Pancreas (tissue), 10 donors: ENCODE measurements at regions not wholly inside any gene's neighbourhood (a gene's known extent, or its start where the extent isn't known, plus 50 kb on each side); places are given as distances from the start of the nearest gene placed in this dataset.

ENCODE experiments used
- ATAC-seq, 4 donors: fragments of 200-7000 bp; cut with Tn5 transposase; one replicate each; pipeline versions ENCODE4 v1.8.0 to v1.9.1; 2020; ENCODE audit warnings: mild to moderate bottlenecking in 4 of 4, moderate library complexity in 4 of 4
- DNase-seq, 6 donors: peaks; one replicate each; pipeline ENCODE4 v3.0.0-alpha.2; 2020
- FAIRE-seq: peaks from 2 replicates; lab custom pipeline; 2012; peaks lifted over from hg19 to GRCh38; lab: Jason Lieb, UNC
- H3K27ac ChIP-seq, 4 donors: fragments of 200-600 bp; sonication (generic); 1 replicate in 3 of 4; 2 replicates in 1 of 4; pipeline versions ENCODE4 v1.5.0 to v1.8.0; 2020
- H3K27me3 ChIP-seq, 4 donors: fragments of 200-600 bp; one replicate each; pipeline ENCODE4 v1.8.0; 2021
- H3K36me3 ChIP-seq, 3 donors: fragments of 200-600 bp; sonication (generic) in 1 of 3; one replicate each; pipeline versions ENCODE4 v1.5.0 to v1.8.0; 2020 to 2021
- H3K4me1 ChIP-seq, 3 donors: fragments of 200-600 bp; one replicate each; pipeline ENCODE4 v1.8.0; 2021
- H3K4me3 ChIP-seq, 4 donors: fragments of 200-600 bp; sonication (generic) in 2 of 4; one replicate each; pipeline versions ENCODE4 v1.5.0 to v1.8.0; 2020 to 2021
- H3K9me3 ChIP-seq, 4 donors: fragments of 200-600 bp; one replicate each; pipeline ENCODE4 v1.8.0; 2021
- WGBS, 2 donors: extraction: QIAGEN DNeasy Blood & Tissue Kit; methylation state at CpG; one replicate each; pipeline ENCODE4 v1.1.7; 2013; 5-methylcytosine and 5-hydroxymethylcytosine counted together
- intact Hi-C, 3 donors: fragments of 100-400 bp; cut with DNase I; formaldehyde crosslinking; loops; one replicate each; pipeline versions ENCODE4 v1.11.1 to v1.14.2; 2022
- TF ChIP-seq, protein P1 (sequence below), 4 donors: fragments of 200-600 bp; sonication (generic) in 3 of 4; IDR thresholded peaks; one replicate each; pipeline versions ENCODE4 v1.5.0 to v1.8.0; 2021; ENCODE audit warnings: antibody characterized with exemption in 4 of 4
- donor health status: healthy with polysubstance abuse.
- donor health status: DM: no; HTN: no; CAD: no; lungs with moderate emphysema.
- donor health status: DM: no; HTN: no; CAD: no.
- donor health status: control.
- donor health status: control.
- donor health status: Bipolar disorder and iron deficiency.
- donor health status: DM: yes; HTN: yes; CAD: no.
- donor health status: DM: no; HTN: no; CAD: no.
- donor health status: DM: no; HTN: no; CAD: no.
- donor health status: DM: yes; HTN: yes; CAD: no.

DNA sequence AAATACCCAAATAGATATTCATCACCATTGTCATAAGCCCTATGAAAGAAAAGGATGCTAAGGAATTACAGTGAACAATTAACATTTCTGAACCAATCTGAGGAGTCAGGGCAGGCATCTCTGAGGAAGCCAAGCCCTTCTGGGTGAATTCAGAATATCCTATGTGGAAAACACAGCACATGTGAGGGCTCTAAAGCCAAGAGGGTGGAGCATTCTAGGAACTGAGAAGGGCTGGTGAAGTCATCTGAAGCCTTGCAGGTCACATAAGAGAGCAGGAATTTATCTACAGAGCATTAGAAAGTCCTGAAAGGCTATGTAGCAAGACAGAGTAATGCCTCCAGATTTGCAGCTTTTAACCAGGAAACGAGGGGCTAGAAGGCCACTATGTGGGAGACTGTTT, 195.7 kb downstream of the SPATA18 start:
- no peaks in the 10 kb centered on the region for H3K9me3 ChIP-seq
- H3K36me3 ChIP-seq: no peaks in the 10 kb centered on the region
- no peaks in the 10 kb centered on the region for H3K4me1 ChIP-seq
- TF ChIP-seq, protein P1, sequence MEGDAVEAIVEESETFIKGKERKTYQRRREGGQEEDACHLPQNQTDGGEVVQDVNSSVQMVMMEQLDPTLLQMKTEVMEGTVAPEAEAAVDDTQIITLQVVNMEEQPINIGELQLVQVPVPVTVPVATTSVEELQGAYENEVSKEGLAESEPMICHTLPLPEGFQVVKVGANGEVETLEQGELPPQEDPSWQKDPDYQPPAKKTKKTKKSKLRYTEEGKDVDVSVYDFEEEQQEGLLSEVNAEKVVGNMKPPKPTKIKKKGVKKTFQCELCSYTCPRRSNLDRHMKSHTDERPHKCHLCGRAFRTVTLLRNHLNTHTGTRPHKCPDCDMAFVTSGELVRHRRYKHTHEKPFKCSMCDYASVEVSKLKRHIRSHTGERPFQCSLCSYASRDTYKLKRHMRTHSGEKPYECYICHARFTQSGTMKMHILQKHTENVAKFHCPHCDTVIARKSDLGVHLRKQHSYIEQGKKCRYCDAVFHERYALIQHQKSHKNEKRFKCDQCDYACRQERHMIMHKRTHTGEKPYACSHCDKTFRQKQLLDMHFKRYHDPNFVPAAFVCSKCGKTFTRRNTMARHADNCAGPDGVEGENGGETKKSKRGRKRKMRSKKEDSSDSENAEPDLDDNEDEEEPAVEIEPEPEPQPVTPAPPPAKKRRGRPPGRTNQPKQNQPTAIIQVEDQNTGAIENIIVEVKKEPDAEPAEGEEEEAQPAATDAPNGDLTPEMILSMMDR (IDR thresholded peaks at IDR 0.05): no peak
- no peak overlapping the region for H3K27ac ChIP-seq
- WGBS, 2 donors: 38 to 64% methylated on average over 1 of the region's 1 CpG
- ATAC-seq: no peak
- no peaks in the 10 kb centered on the region for H3K27me3 ChIP-seq
- FAIRE-seq: no peak
- intact Hi-C loops: no loop called here
- no peak for DNase-seq
- no peak overlapping the region for H3K4me3 ChIP-seq

GRCh38 chr4:52247941-52248340, 196.8 kb downstream of the SPATA18 start:
- ATAC-seq (no peak), FAIRE-seq (no peak), DNase-seq (no peak)
- H3K27ac ChIP-seq: no peak overlapping the region
- no peaks in the 10 kb centered on the region for H3K36me3 ChIP-seq
- intact Hi-C loops: no loop called here
- WGBS, 2 donors: 38 to 40% methylated on average over 1 of the region's 1 CpG
- H3K4me1 ChIP-seq: no peaks in the 10 kb centered on the region
- no peak overlapping the region for H3K4me3 ChIP-seq
- H3K9me3 ChIP-seq: no peaks in the 10 kb centered on the region
- H3K27me3 ChIP-seq: no peaks in the 10 kb centered on the region
- TF ChIP-seq, protein P1 (IDR thresholded peaks at IDR 0.05): no peak

DNA sequence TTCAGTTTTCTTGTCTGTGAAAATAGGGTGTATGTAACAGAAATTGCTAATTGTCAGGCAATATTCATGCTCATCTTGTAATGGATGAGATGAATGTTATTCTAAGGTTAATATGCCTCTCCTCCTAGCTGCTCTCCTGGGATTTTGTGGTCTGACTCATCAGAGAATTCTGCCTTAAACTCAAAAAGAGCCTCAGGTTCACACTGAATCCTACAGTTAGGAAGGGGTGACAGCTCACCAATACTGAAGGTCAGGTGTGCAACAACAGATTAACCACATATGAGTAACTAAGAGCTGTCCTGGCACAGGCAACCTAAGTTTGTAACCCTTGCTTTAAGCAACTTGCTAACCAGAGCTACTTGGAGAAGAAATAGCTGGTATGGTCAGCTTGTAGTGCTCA, 197.7 kb downstream of the SPATA18 start:
- Histone ChIP-seq H3K4me1 (no peaks in the 10 kb centered on the region), H3K9me3 (no peaks in the 10 kb centered on the region), H3K27ac (no peak overlapping the region), H3K36me3 (no peaks in the 10 kb centered on the region), H3K27me3 (no peaks in the 10 kb centered on the region), H3K4me3 (no peak overlapping the region)
- ATAC-seq (no peak), FAIRE-seq (no peak), DNase-seq (no peak)
- intact Hi-C loops: no loop called here
- TF ChIP-seq, protein P1 (IDR thresholded peaks at IDR 0.05): no peak

DNA sequence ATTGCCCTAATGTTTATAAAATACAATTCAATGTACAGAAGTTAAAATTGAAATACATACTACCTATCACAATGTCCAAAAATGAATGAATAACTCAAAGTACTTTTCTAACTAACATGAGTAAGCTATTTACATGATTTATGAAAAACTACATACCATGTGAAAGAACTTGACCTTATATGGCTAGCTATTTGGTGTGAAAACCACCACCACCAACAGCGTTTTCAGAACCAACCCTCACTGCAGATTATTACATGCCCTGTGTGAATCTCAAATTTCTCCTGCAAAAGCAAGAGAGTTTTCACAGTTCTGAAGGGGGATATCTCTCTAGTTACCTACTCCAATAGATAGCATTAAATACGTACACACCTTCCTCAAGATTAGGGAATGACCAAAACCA, 198.5 kb downstream of the SPATA18 start:
- no peaks in the 10 kb centered on the region for H3K36me3 ChIP-seq
- H3K27ac ChIP-seq: no peak overlapping the region
- H3K9me3 ChIP-seq: no peaks in the 10 kb centered on the region
- intact Hi-C loops: no loop called here
- no peaks in the 10 kb centered on the region for H3K27me3 ChIP-seq
- no peak overlapping the region for H3K4me3 ChIP-seq
- no peak for FAIRE-seq
- TF ChIP-seq, protein P1 (IDR thresholded peaks at IDR 0.05): no peak
- no peak for ATAC-seq
- no peaks in the 10 kb centered on the region for H3K4me1 ChIP-seq
- no peak for DNase-seq
- WGBS, 2 donors: 54 to 55% methylated on average over 2 of the region's 2 CpGs

- WGBS, 2 donors: 59 to 67% methylated on average over 2 of the region's 2 CpGs
- TF ChIP-seq, protein P1 (IDR thresholded peaks at IDR 0.05): no peak
- no peak for FAIRE-seq
- no peaks in the 10 kb centered on the region for H3K27me3 ChIP-seq
- intact Hi-C loops: no loop called here
- no peaks in the 10 kb centered on the region for H3K36me3 ChIP-seq
- H3K4me3 ChIP-seq: no peak overlapping the region
- DNase-seq: no peak
- peak in 2 of 4 donors; percentile 41 to 44 for ATAC-seq
- no peak overlapping the region for H3K27ac ChIP-seq
- H3K4me1 ChIP-seq: no peaks in the 10 kb centered on the region
- no peaks in the 10 kb centered on the region for H3K9me3 ChIP-seq
Measured at GRCh38 chr4:52250154-52250553, 199.1 kb downstream of the SPATA18 start.
